ENCODE measurements at regions not wholly inside any gene's neighbourhood (a gene's known extent, or its start where the extent isn't known, plus 50 kb on each side); places are given as distances from the start of the nearest gene placed in this dataset.
"Not testable (repeated sequence)": the region's sequence is repeated elsewhere in the genome, so short reads cannot be mapped to it uniquely, and the experiment has no call there.

GRCh38 chr14:22230517-22230916 is 358.5 kb downstream of the DAD1 start:
- DNase-seq (ENCODE audit: low read depth in 2 of 3, low spot score in 2 of 3), result no peak

GRCh38 chr14:22227084-22227483 is 361.9 kb downstream of the DAD1 start:
- DNase-seq (ENCODE audit: low read depth in 2 of 3, low spot score in 2 of 3), result no peak

- DNase-seq (ENCODE audit: low read depth in 2 of 3, low spot score in 2 of 3), result peak in 2 of 3 donors; percentile 82 to 94
These were observed 362.6 kb downstream of the DAD1 start for GRCh38 chr14:22226381-22226780.

GRCh38 chr14:22225516-22226140 is 363.4 kb downstream of the DAD1 start:
- DNase-seq (ENCODE audit: low read depth in 2 of 3, low spot score in 2 of 3), result no peak

- peak in 2 of 3 donors; percentile 42 to 65 for DNase-seq (ENCODE audit: low read depth in 2 of 3, low spot score in 2 of 3)
These were observed 367.5 kb downstream of the DAD1 start for GRCh38 chr14:22221508-22221907.

- DNase-seq (ENCODE audit: low read depth in 2 of 3, low spot score in 2 of 3), result no peak
These were observed 368.6 kb downstream of the DAD1 start for GRCh38 chr14:22220427-22220826.

GRCh38 chr14:22218728-22219127 is 370.3 kb downstream of the DAD1 start:
- DNase-seq (ENCODE audit: low read depth in 2 of 3, low spot score in 2 of 3), result peak in 1 of 3 donors; percentile 17

GRCh38 chr14:22213120-22213519 is 375.9 kb downstream of the DAD1 start:
- DNase-seq (ENCODE audit: low read depth in 2 of 3, low spot score in 2 of 3), result no peak

- no peak for DNase-seq (ENCODE audit: low read depth in 2 of 3, low spot score in 2 of 3)
These were observed 378.1 kb downstream of the DAD1 start for GRCh38 chr14:22210906-22211305.

GRCh38 chr14:22210026-22210425 is 379.0 kb downstream of the DAD1 start:
- no peak for DNase-seq (ENCODE audit: low read depth in 2 of 3, low spot score in 2 of 3)

- DNase-seq (ENCODE audit: low read depth in 2 of 3, low spot score in 2 of 3), result no peak
These were observed 386.0 kb downstream of the DAD1 start for GRCh38 chr14:22203036-22203435.

- no peak for DNase-seq (ENCODE audit: low read depth in 2 of 3, low spot score in 2 of 3)
These were observed 386.7 kb downstream of the DAD1 start for GRCh38 chr14:22202313-22202712.

- peak in 2 of 3 donors; percentile 65 to 85 for DNase-seq (ENCODE audit: low read depth in 2 of 3, low spot score in 2 of 3)
These were observed 387.9 kb downstream of the DAD1 start for GRCh38 chr14:22200977-22201605.

GRCh38 chr14:22200131-22200530 is 388.9 kb downstream of the DAD1 start:
- DNase-seq (ENCODE audit: low read depth in 2 of 3, low spot score in 2 of 3), result not testable (repeated sequence)

- no peak for DNase-seq (ENCODE audit: low read depth in 2 of 3, low spot score in 2 of 3)
These were observed 394.4 kb downstream of the DAD1 start for GRCh38 chr14:22194664-22195063.

- no peak for DNase-seq (ENCODE audit: low read depth in 2 of 3, low spot score in 2 of 3)
These were observed 398.4 kb downstream of the DAD1 start for GRCh38 chr14:22190411-22191191.

- no peak for DNase-seq (ENCODE audit: low read depth in 2 of 3, low spot score in 2 of 3)
These were observed 399.1 kb downstream of the DAD1 start for GRCh38 chr14:22189881-22190280.

- no peak for DNase-seq (ENCODE audit: low read depth in 2 of 3, low spot score in 2 of 3)
These were observed 400.7 kb downstream of the DAD1 start for GRCh38 chr14:22188318-22188717.

GRCh38 chr14:22185789-22186188 is 403.2 kb downstream of the DAD1 start:
- DNase-seq (ENCODE audit: low read depth in 2 of 3, low spot score in 2 of 3), result no peak

GRCh38 chr14:22185191-22185590 is 403.8 kb downstream of the DAD1 start:
- DNase-seq (ENCODE audit: low read depth in 2 of 3, low spot score in 2 of 3), result no peak

- DNase-seq (ENCODE audit: low read depth in 2 of 3, low spot score in 2 of 3), result no peak
These were observed 404.2 kb downstream of the DAD1 start for GRCh38 chr14:22184830-22185168.

Measured in hematopoietic multipotent progenitor cell (in vitro differentiated cells).